GM23338 (cell line): ENCODE measurements at regions not wholly inside any gene's neighbourhood (a gene's known extent, or its start where the extent isn't known, plus 50 kb on each side); places are given as distances from the start of the nearest gene placed in this dataset.
A peak's percentile ranks its signal among the peaks of the same experiment; 100 is the strongest.

ENCODE experiments used
- ATAC-seq: fragments of 200-7000 bp; cut with Tn5 transposase; 3 replicates; pipeline ENCODE4 v1.9.1; 2020
- DNase-seq: peaks from one replicate; pipeline ENCODE4 v3.0.0-alpha.2; 2015; ENCODE audit warnings: low spot score
- H2AFZ ChIP-seq: fragments of 200-600 bp; sonication (generic); 2 replicates; pipeline ENCODE4 v1.8.0; 2016; ENCODE audit warnings: antibody characterized with exemption, mild to moderate bottlenecking, moderate library complexity
- H3F3A ChIP-seq: fragments of 200-600 bp; sonication (generic); replicated peaks from 2 replicates; pipeline ENCODE4 v1.8.0; 2017; ENCODE audit warnings: antibody characterized with exemption, mixed run types, low read depth
- H3K27ac ChIP-seq: fragments of 200-600 bp; sonication (generic); 2 replicates; pipeline ENCODE4 v1.6.1; 2016; ENCODE audit warnings: low read depth
- H3K27me3 ChIP-seq: fragments of 200-600 bp; sonication (generic); 2 replicates; pipeline ENCODE4 v1.8.0; 2016; ENCODE audit warnings: mild to moderate bottlenecking, mixed run types, moderate library complexity; ENCODE audit not compliant: insufficient read depth
- H3K36me3 ChIP-seq: fragments of 200-600 bp; sonication (generic); 2 replicates; pipeline ENCODE4 v1.8.0; 2016; ENCODE audit warnings: mild to moderate bottlenecking; ENCODE audit not compliant: insufficient read depth
- H3K4me1 ChIP-seq: fragments of 200-600 bp; sonication (generic); 2 replicates; pipeline ENCODE4 v1.8.0; 2016; ENCODE audit warnings: mild to moderate bottlenecking, moderate library complexity; ENCODE audit not compliant: insufficient read depth
- H3K4me2 ChIP-seq: fragments of 200-600 bp; sonication (generic); 2 replicates; pipeline ENCODE4 v1.7.1; 2017; ENCODE audit warnings: mixed run types
- H3K4me3 ChIP-seq: fragments of 200-600 bp; sonication (generic); 2 replicates; pipeline ENCODE4 v1.6.1; 2016; ENCODE audit warnings: mixed run types
- H3K79me2 ChIP-seq: fragments of 200-600 bp; sonication (generic); replicated peaks from 2 replicates; pipeline ENCODE4 v1.8.0; 2017; ENCODE audit warnings: mild to moderate bottlenecking; ENCODE audit not compliant: insufficient read depth
- H3K9me2 ChIP-seq: fragments of 200-600 bp; sonication (generic); 2 replicates; pipeline ENCODE4 v1.8.0; 2017; ENCODE audit not compliant: insufficient read depth
- H4K20me1 ChIP-seq: fragments of 200-600 bp; sonication (generic); replicated peaks from 2 replicates; pipeline ENCODE4 v1.8.0; 2017; ENCODE audit warnings: mild to moderate bottlenecking; ENCODE audit not compliant: insufficient read depth
- H3K27ac Mint-ChIP-seq: 2 replicates; pipeline ENCODE4 v1.8.0; 2020; ENCODE audit warnings: inconsistent platforms, mild to moderate bottlenecking, moderate library complexity, mixed read lengths
- H3K27me3 Mint-ChIP-seq: 3 replicates; pipeline ENCODE4 v1.8.0; 2022; ENCODE audit warnings: low read depth, mild to moderate bottlenecking, moderate library complexity, mixed read lengths, inconsistent platforms; ENCODE audit not compliant: insufficient read depth, poor library complexity
- H3K36me3 Mint-ChIP-seq: 3 replicates; pipeline ENCODE4 v1.8.0; 2021; ENCODE audit warnings: low read depth, mild to moderate bottlenecking, inconsistent platforms, moderate library complexity, mixed read lengths
- H3K4me1 Mint-ChIP-seq: 3 replicates; pipeline ENCODE4 v1.8.0; 2020; ENCODE audit warnings: mild to moderate bottlenecking, inconsistent platforms, mixed read lengths
- H3K4me3 Mint-ChIP-seq: 3 replicates; pipeline ENCODE4 v1.8.0; 2021; ENCODE audit warnings: moderate library complexity, mild to moderate bottlenecking, inconsistent platforms, mixed read lengths
- H3K9me3 Mint-ChIP-seq: 3 replicates; pipeline ENCODE4 v1.8.0; 2020; ENCODE audit warnings: moderate library complexity, mild to moderate bottlenecking, inconsistent platforms, mixed read lengths
- CREB1 ChIP-seq: fragments of 250-450 bp; sonication (Bioruptor Pico); IDR thresholded peaks from 2 replicates; pipeline ENCODE4 v1.5.0; 2020; ENCODE audit warnings: low read depth, mild to moderate bottlenecking, moderate library complexity
- EZH2phosphoT487 ChIP-seq: fragments of 200-600 bp; sonication (generic); IDR thresholded peaks from one replicate; pipeline ENCODE4 v1.8.1; 2018; ENCODE audit warnings: antibody characterized with exemption; ENCODE audit not compliant: unreplicated experiment
- POLR2AphosphoS5 ChIP-seq: IDR thresholded peaks from 2 replicates; pipeline ENCODE4 v1.6.1; 2016; ENCODE audit warnings: antibody characterized with exemption, low read depth
- ZNF114 ChIP-seq: fragments of 250-450 bp; sonication (Bioruptor Pico); IDR thresholded peaks from 2 replicates; pipeline ENCODE4 v1.5.0; 2020; ENCODE audit warnings: mild to moderate bottlenecking, moderate library complexity
- ZNF331 ChIP-seq: fragments of 250-450 bp; sonication (Bioruptor Pico); IDR thresholded peaks from 2 replicates; pipeline ENCODE4 v1.5.0; 2020; ENCODE audit warnings: low read depth, mild to moderate bottlenecking, moderate library complexity
- TF ChIP-seq, protein P1 (sequence below): fragments of 250-450 bp; sonication (Bioruptor Pico); IDR thresholded peaks from 2 replicates; pipeline ENCODE4 v1.5.0; 2020; ENCODE audit warnings: mild to moderate bottlenecking, moderate library complexity
- TF ChIP-seq, protein P2 (sequence below), 2 experiments: fragments of 200-600 bp in 1 of 2; sonication (generic) in 1 of 2; conservative IDR thresholded peaks; 2 replicates each; pipeline versions ENCODE4 v1.5.1 to v1.6.1; 2016 to 2017; ENCODE audit warnings: antibody characterized with exemption in 2 of 2, low read depth in 2 of 2, mild to moderate bottlenecking in 2 of 2, moderate library complexity in 1 of 2
- TF ChIP-seq, protein P3 (sequence below): IDR thresholded peaks from 2 replicates; pipeline ENCODE4 v1.6.1; 2016; ENCODE audit warnings: antibody characterized with exemption

DNA sequence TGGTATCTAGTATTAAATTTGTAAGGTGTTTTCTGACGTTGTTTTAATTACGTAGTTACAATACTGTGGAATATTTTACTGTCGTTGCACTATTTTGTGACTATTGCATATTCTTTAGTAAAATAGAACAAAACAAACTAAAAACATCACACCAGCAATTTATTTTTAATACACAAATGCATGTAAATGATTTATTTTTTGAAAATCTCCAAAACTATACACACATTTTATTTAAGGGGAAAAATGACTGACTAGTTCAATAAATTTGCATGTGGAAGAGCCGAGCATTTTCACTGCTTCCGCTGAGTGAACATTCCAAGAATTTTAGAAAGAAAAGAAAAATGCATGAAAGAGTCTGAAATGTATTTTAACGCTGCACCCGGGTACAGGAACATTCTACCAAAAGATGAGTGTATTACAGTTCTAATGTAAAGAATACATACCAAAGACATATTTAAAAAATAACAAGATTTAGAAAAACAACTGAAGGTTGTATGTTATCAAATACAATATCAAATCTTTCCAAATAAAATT, 257.7 kb downstream of the MEIS1 start:
- no peaks in the 10 kb centered on the region for H4K20me1 ChIP-seq
- H2AFZ ChIP-seq: no peak overlapping the region
- TF ChIP-seq, protein P1, sequence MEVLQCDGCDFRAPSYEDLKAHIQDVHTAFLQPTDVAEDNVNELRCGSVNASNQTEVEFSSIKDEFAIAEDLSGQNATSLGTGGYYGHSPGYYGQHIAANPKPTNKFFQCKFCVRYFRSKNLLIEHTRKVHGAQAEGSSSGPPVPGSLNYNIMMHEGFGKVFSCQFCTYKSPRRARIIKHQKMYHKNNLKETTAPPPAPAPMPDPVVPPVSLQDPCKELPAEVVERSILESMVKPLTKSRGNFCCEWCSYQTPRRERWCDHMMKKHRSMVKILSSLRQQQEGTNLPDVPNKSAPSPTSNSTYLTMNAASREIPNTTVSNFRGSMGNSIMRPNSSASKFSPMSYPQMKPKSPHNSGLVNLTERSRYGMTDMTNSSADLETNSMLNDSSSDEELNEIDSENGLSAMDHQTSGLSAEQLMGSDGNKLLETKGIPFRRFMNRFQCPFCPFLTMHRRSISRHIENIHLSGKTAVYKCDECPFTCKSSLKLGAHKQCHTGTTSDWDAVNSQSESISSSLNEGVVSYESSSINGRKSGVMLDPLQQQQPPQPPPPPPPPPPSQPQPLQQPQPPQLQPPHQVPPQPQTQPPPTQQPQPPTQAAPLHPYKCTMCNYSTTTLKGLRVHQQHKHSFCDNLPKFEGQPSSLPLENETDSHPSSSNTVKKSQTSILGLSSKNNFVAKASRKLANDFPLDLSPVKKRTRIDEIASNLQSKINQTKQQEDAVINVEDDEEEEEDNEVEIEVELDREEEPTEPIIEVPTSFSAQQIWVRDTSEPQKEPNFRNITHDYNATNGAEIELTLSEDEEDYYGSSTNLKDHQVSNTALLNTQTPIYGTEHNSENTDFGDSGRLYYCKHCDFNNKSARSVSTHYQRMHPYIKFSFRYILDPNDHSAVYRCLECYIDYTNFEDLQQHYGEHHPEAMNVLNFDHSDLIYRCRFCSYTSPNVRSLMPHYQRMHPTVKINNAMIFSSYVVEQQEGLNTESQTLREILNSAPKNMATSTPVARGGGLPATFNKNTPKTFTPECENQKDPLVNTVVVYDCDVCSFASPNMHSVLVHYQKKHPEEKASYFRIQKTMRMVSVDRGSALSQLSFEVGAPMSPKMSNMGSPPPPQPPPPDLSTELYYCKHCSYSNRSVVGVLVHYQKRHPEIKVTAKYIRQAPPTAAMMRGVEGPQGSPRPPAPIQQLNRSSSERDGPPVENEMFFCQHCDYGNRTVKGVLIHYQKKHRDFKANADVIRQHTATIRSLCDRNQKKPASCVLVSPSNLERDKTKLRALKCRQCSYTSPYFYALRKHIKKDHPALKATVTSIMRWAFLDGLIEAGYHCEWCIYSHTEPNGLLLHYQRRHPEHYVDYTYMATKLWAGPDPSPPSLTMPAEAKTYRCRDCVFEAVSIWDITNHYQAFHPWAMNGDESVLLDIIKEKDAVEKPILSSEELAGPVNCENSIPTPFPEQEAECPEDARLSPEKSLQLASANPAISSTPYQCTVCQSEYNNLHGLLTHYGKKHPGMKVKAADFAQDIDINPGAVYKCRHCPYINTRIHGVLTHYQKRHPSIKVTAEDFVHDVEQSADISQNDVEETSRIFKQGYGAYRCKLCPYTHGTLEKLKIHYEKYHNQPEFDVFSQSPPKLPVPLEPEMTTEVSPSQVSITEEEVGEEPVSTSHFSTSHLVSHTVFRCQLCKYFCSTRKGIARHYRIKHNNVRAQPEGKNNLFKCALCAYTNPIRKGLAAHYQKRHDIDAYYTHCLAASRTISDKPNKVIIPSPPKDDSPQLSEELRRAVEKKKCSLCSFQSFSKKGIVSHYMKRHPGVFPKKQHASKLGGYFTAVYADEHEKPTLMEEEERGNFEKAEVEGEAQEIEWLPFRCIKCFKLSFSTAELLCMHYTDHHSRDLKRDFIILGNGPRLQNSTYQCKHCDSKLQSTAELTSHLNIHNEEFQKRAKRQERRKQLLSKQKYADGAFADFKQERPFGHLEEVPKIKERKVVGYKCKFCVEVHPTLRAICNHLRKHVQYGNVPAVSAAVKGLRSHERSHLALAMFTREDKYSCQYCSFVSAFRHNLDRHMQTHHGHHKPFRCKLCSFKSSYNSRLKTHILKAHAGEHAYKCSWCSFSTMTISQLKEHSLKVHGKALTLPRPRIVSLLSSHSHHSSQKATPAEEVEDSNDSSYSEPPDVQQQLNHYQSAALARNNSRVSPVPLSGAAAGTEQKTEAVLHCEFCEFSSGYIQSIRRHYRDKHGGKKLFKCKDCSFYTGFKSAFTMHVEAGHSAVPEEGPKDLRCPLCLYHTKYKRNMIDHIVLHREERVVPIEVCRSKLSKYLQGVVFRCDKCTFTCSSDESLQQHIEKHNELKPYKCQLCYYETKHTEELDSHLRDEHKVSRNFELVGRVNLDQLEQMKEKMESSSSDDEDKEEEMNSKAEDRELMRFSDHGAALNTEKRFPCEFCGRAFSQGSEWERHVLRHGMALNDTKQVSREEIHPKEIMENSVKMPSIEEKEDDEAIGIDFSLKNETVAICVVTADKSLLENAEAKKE: no peak
- TF ChIP-seq CREB1 (no peak), EZH2phosphoT487 (no peak), ZNF114 (no peak), ZNF331 (CRISPR knock-in tag) (no peak), POLR2AphosphoS5 (no peak)
- TF ChIP-seq, protein P2, sequence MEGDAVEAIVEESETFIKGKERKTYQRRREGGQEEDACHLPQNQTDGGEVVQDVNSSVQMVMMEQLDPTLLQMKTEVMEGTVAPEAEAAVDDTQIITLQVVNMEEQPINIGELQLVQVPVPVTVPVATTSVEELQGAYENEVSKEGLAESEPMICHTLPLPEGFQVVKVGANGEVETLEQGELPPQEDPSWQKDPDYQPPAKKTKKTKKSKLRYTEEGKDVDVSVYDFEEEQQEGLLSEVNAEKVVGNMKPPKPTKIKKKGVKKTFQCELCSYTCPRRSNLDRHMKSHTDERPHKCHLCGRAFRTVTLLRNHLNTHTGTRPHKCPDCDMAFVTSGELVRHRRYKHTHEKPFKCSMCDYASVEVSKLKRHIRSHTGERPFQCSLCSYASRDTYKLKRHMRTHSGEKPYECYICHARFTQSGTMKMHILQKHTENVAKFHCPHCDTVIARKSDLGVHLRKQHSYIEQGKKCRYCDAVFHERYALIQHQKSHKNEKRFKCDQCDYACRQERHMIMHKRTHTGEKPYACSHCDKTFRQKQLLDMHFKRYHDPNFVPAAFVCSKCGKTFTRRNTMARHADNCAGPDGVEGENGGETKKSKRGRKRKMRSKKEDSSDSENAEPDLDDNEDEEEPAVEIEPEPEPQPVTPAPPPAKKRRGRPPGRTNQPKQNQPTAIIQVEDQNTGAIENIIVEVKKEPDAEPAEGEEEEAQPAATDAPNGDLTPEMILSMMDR (conservative IDR thresholded peaks at IDR 0.05; ENCODE audit: low read depth in 2 of 2): no peak
- TF ChIP-seq, protein P3, sequence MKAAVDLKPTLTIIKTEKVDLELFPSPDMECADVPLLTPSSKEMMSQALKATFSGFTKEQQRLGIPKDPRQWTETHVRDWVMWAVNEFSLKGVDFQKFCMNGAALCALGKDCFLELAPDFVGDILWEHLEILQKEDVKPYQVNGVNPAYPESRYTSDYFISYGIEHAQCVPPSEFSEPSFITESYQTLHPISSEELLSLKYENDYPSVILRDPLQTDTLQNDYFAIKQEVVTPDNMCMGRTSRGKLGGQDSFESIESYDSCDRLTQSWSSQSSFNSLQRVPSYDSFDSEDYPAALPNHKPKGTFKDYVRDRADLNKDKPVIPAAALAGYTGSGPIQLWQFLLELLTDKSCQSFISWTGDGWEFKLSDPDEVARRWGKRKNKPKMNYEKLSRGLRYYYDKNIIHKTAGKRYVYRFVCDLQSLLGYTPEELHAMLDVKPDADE: no peak
- H3K9me2 ChIP-seq: no peaks in the 10 kb centered on the region
- H3K4me2 ChIP-seq: peak overlapping the region; percentile 72
- H3K79me2 ChIP-seq: no peaks in the 10 kb centered on the region
- Mint-ChIP-seq H3K4me1 (peaks cover 66% of the 10 kb centered on the region), H3K27me3 (no peaks in the 10 kb centered on the region), H3K4me3 (no peak overlapping the region), H3K27ac (no peak overlapping the region), H3K9me3 (no peaks in the 10 kb centered on the region), H3K36me3 (no peaks in the 10 kb centered on the region)
- no peaks in the 10 kb centered on the region for H3K36me3 ChIP-seq
- H3K27ac ChIP-seq: no peak overlapping the region
- DNase-seq (no peak), ATAC-seq (no peak)
- H3K4me3 ChIP-seq: no peak overlapping the region
- peaks cover 65% of the 10 kb centered on the region for H3K4me1 ChIP-seq
- no peaks in the 10 kb centered on the region for H3K27me3 ChIP-seq
- H3F3A ChIP-seq: no peaks in the 10 kb centered on the region
